IMR-90 (cell line): ENCODE measurements at regions not wholly inside any gene's neighbourhood (a gene's known extent, or its start where the extent isn't known, plus 50 kb on each side); places are given as distances from the start of the nearest gene placed in this dataset.
"Not testable (repeated sequence)": the region's sequence is repeated elsewhere in the genome, so short reads cannot be mapped to it uniquely, and the experiment has no call there.

Experiments
- ATAC-seq: fragments of 200-7000 bp; cut with Tn5 transposase; 2 replicates; pipeline ENCODE4 v1.9.1; 2020; ENCODE audit warnings: low read depth, mild to moderate bottlenecking, moderate library complexity
- BruUV-seq: library from RNA; stranded (reverse); fragments of 400-500 nt; replicated peaks from 2 replicates; lab custom pipeline; 2021; lab: Mats Ljungman, UMichigan
- CTCF ChIA-PET: fragments of 300-600 bp; formaldehyde crosslinking; extraction: SDS; loops from one replicate; lab custom pipeline; 2021; ENCODE audit warnings: antibody characterized with exemption; lab: Yijun Ruan, JAX
- POLR2A ChIA-PET: fragments of 300-600 bp; sonication (Branson Sonifier 250); formaldehyde crosslinking; loops from one replicate; lab custom pipeline; 2022; ENCODE audit warnings: antibody characterized with exemption; ENCODE audit not compliant: unreplicated experiment; lab: Charles Lee
- DNase-seq: peaks from one replicate; pipeline ENCODE4 v3.0.0; 2013
- H2AFZ ChIP-seq: replicated peaks from 2 replicates; pipeline ENCODE3; 2013; ENCODE audit warnings: low read length, mild to moderate bottlenecking; ENCODE audit not compliant: poor library complexity
- H2AK5ac ChIP-seq: 2 replicates; pipeline ENCODE4 v1.6.1; 2013; ENCODE audit warnings: low read depth, low read length, inconsistent platforms
- H2AK9ac ChIP-seq: replicated peaks from 2 replicates; pipeline ENCODE3; 2013; ENCODE audit warnings: mild to moderate bottlenecking, low read depth, low read length, moderate library complexity; ENCODE audit not compliant: poor library complexity
- H2BK120ac ChIP-seq: 2 replicates; pipeline ENCODE4 v1.6.1; 2013; ENCODE audit warnings: low read depth, low read length, inconsistent platforms
- H2BK15ac ChIP-seq: 3 replicates; pipeline ENCODE4 v1.6.1; 2013; ENCODE audit warnings: low read depth, low read length, inconsistent platforms
- H2BK20ac ChIP-seq: 2 replicates; pipeline ENCODE4 v1.6.1; 2013; ENCODE audit warnings: low read depth, mild to moderate bottlenecking, inconsistent platforms, low read length, moderate library complexity
- H2BK5ac ChIP-seq: 2 replicates; pipeline ENCODE4 v1.6.1; 2013; ENCODE audit warnings: mild to moderate bottlenecking, low read depth, low read length, inconsistent platforms; ENCODE audit not compliant: poor library complexity, severe bottlenecking
- H3K14ac ChIP-seq: replicated peaks from 2 replicates; pipeline ENCODE4 v1.6.1; 2013; ENCODE audit warnings: low read depth, low read length, inconsistent platforms
- H3K18ac ChIP-seq: 2 replicates; pipeline ENCODE4 v1.6.1; 2013; ENCODE audit warnings: low read depth, low read length, control low read depth
- H3K23ac ChIP-seq: 2 replicates; pipeline ENCODE4 v1.6.1; 2013; ENCODE audit warnings: low read depth, low read length, inconsistent platforms
- H3K27ac ChIP-seq: 2 replicates; pipeline ENCODE4 v1.5.1; 2013; ENCODE audit warnings: mild to moderate bottlenecking, control low read depth, low read length; ENCODE audit not compliant: insufficient read depth
- H3K27me3 ChIP-seq: 2 replicates; pipeline ENCODE4 v1.6.1; 2013; ENCODE audit warnings: low read length; ENCODE audit not compliant: control insufficient read depth, insufficient read depth
- H3K36me3 ChIP-seq: 2 replicates; pipeline ENCODE4 v1.6.1; 2013; ENCODE audit warnings: low read length, mixed read lengths; ENCODE audit not compliant: control insufficient read depth, insufficient read depth
- H3K4ac ChIP-seq: 2 replicates; pipeline ENCODE4 v1.6.1; 2013; ENCODE audit warnings: low read depth, low read length, inconsistent platforms
- H3K4me1 ChIP-seq: 2 replicates; pipeline ENCODE4 v1.6.1; 2013; ENCODE audit warnings: low read length, mixed read lengths; ENCODE audit not compliant: control insufficient read depth, insufficient read depth
- H3K4me2 ChIP-seq: 2 replicates; pipeline ENCODE4 v1.6.1; 2013; ENCODE audit warnings: low read depth, mild to moderate bottlenecking, control low read depth, low read length, moderate library complexity
- H3K4me3 ChIP-seq: 2 replicates; pipeline ENCODE4 v1.5.1; 2013; ENCODE audit warnings: low read depth, mild to moderate bottlenecking, control low read depth, low read length, moderate library complexity; ENCODE audit not compliant: insufficient read depth
- H3K56ac ChIP-seq: 2 replicates; pipeline ENCODE4 v1.6.1; 2013; ENCODE audit warnings: low read length, inconsistent platforms; ENCODE audit not compliant: insufficient read depth; ENCODE audit errors: extremely low read depth
- H3K79me1 ChIP-seq, 2 experiments: 2 replicates each; pipeline ENCODE4 v1.6.1; 2013; ENCODE audit warnings: low read length in 2 of 2, inconsistent platforms in 1 of 2, low read depth in 1 of 2
- H3K9ac ChIP-seq: 2 replicates; pipeline ENCODE4 v1.6.1; 2013; ENCODE audit warnings: low read depth, low read length, control low read depth
- H3K9me1 ChIP-seq: 2 replicates; pipeline ENCODE4 v1.6.1; 2013; ENCODE audit warnings: low read length, inconsistent platforms; ENCODE audit not compliant: insufficient read depth
- H3K9me3 ChIP-seq: 2 replicates; pipeline ENCODE4 v1.6.1; 2013; ENCODE audit warnings: low read length; ENCODE audit not compliant: control insufficient read depth, insufficient read depth
- H4K20me1 ChIP-seq: 2 replicates; pipeline ENCODE4 v1.6.1; 2013; ENCODE audit warnings: low read length, inconsistent platforms; ENCODE audit not compliant: insufficient read depth
- H4K5ac ChIP-seq: 2 replicates; pipeline ENCODE4 v1.6.1; 2013; ENCODE audit warnings: mild to moderate bottlenecking, low read depth, low read length, control low read depth
- H4K8ac ChIP-seq, 2 experiments: 2 replicates each; pipeline ENCODE4 v1.6.1; 2013; ENCODE audit warnings: low read depth in 2 of 2, low read length in 2 of 2, control low read depth in 1 of 2, inconsistent platforms in 1 of 2
- H4K91ac ChIP-seq: 2 replicates; pipeline ENCODE4 v1.6.1; 2013; ENCODE audit warnings: low read depth, low read length, inconsistent platforms; ENCODE audit not compliant: insufficient read depth
- WGBS, 2 experiments: methylation state at CpG; one replicate each; pipeline versions ENCODE4 v1.1.5 to v1.1.7; 2013; ENCODE audit warnings: missing lambda C conversion rate in 2 of 2; ENCODE audit not compliant: insufficient read length in 1 of 2; ENCODE audit errors: extremely low coverage in 2 of 2; 5-methylcytosine and 5-hydroxymethylcytosine counted together
- dilution Hi-C: fragments of 300-500 bp; cut with HindIII; formaldehyde crosslinking; loops from one replicate; pipeline ENCODE4 v1.14.3; 2018; ENCODE audit warnings: low sequenced_read_pairs; ENCODE audit not compliant: unreplicated experiment
- in situ Hi-C: fragments of 300-500 bp; cut with MboI; formaldehyde crosslinking; loops from 3 replicates; pipeline ENCODE4 v1.14.3; 2019; ENCODE audit warnings: low sequenced_read_pairs, inconsistent platforms, mixed read lengths
- intact Hi-C: fragments of 100-400 bp; cut with micrococcal nuclease; formaldehyde crosslinking; loops from 2 replicates; pipeline ENCODE4 v1.10.0; 2022

- H3K36me3 ChIP-seq, H2BK5ac ChIP-seq, H3K18ac ChIP-seq, H4K5ac ChIP-seq, H3K9me3 ChIP-seq, H3K4me1 ChIP-seq, ATAC-seq, H2AK9ac ChIP-seq, POLR2A ChIA-PET, H4K8ac ChIP-seq, H3K4me2 ChIP-seq, H3K9ac ChIP-seq, H4K20me1 ChIP-seq, in situ Hi-C loops, H3K27ac ChIP-seq, H3K23ac ChIP-seq, H3K4me3 ChIP-seq, H2BK15ac ChIP-seq, H2BK120ac ChIP-seq, DNase-seq, H4K91ac ChIP-seq, H3K9me1 ChIP-seq, H2AFZ ChIP-seq, H3K14ac ChIP-seq, H3K56ac ChIP-seq, BruUV-seq, H3K4ac ChIP-seq, dilution Hi-C loops, H3K27me3 ChIP-seq, intact Hi-C loops, CTCF ChIA-PET, H2AK5ac ChIP-seq, H2BK20ac ChIP-seq: not testable (repeated sequence)
- WGBS, 2 experiments, result no CpG with 5 or more reads among the region's 5 CpGs
- peaks cover 2 to 10% of the 10 kb centered on the region in 2 experiments; a peak in 3 of 4 replicates for H3K79me1 ChIP-seq
Measured at GRCh38 chr6:142016666-142017065, 116.1 kb upstream of the GJE1 start.

GRCh38 chr6:142015463-142015862 lies 117.3 kb upstream of the GJE1 start:
- ATAC-seq, H3K27ac ChIP-seq, BruUV-seq, CTCF ChIA-PET, H3K18ac ChIP-seq, H2AK9ac ChIP-seq, H3K27me3 ChIP-seq, POLR2A ChIA-PET, H2AFZ ChIP-seq, H3K9me1 ChIP-seq, H3K9ac ChIP-seq, H4K5ac ChIP-seq, intact Hi-C loops, H3K36me3 ChIP-seq, in situ Hi-C loops, dilution Hi-C loops, H3K9me3 ChIP-seq, DNase-seq, H4K20me1 ChIP-seq, H3K4me3 ChIP-seq, H3K4me2 ChIP-seq: not testable (repeated sequence)
- Histone ChIP-seq H3K14ac (peak overlapping the region; percentile 64), H2BK15ac (peak overlapping the region; percentile 90), H2AK5ac (peak overlapping the region; percentile 84), H2BK20ac (peak overlapping the region; percentile 95), H4K91ac (peak overlapping the region; percentile 87), H3K79me1 (peaks cover 4 to 13% of the 10 kb centered on the region in 2 experiments; a peak in 3 of 4 replicates), H4K8ac (peak overlapping the region; percentile 49 to 95), H2BK120ac (peak overlapping the region; percentile 97), H3K23ac (0 out of 2 replicates have a peak overlapping the region, but pooled peaks have one; percentile 85), H3K4ac (peak overlapping the region; percentile 89), H3K4me1 (peaks cover 12% of the 10 kb centered on the region), H3K56ac (peak overlapping the region; percentile 30; the same call in 1 of the 2 replicates), H2BK5ac (peak overlapping the region; percentile 97)
- WGBS, 2 experiments, result no CpG with 5 or more reads among the region's 2 CpGs
